NCI-H69 (cell line): ENCODE measurements at regions not wholly inside any gene's neighbourhood (a gene's known extent, or its start where the extent isn't known, plus 50 kb on each side); places are given as distances from the start of the nearest gene placed in this dataset.
A peak's percentile ranks its signal among the peaks of the same experiment; 100 is the strongest.

Experiments used
- DNase-seq: peaks from one replicate; lab custom pipeline; 2025; lab: John Stamatoyannopoulos, UW

DNA sequence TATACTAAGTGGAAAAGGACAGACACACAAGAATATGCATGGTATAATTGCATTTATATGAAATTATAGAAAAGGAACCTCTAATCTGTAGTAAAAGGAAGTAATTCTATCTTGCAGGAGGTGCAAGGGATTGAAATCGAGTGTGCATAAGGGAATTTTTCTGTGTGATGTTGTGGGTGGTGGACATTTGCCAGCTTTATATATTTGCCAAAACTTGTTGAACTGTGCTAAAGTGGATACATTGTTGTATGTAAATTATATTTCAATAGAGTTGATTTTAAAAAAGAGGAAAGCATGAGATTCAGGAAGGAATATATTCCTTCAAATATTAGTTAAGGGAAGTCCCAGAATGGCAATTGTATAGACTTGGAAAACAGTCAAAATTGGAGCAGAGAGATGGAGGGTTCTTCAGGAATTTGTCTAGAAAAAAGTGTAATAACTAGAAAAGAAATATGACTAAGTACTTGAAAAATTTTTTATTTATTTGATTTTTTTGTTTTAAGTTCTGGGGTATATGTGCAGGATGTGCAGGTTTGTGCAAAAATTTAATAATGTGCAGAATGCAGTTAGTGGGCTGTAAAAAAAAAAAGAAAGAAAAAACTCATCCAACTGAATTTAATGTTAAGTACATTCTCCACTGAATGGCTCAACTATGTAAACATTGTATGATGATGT is 96.1 kb downstream of the ARL4A start:
- DNase-seq: no peak

DNA sequence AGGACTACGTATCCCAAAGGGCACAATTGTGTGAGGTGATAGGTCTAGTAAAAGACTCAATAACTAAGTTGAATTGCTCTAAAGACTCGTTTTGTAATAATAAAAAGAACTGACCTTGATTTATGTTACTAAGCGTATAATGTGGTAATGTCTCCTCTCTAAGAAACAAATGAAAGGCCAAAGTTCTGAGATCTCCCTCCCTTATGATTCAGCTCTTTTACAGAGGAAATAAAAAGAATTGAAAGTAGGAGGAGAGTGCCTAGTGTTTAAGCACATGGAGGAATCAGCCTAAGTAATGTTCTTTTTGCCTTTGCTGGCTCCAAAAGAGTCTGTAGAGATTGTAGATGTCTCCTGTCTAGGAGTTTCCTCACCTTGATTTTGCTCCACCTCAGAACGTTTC is 98.0 kb downstream of the ARL4A start:
- no peak for DNase-seq

GRCh38 chr7:12786494-12786893 is 99.1 kb downstream of the ARL4A start:
- no peak for DNase-seq

DNA sequence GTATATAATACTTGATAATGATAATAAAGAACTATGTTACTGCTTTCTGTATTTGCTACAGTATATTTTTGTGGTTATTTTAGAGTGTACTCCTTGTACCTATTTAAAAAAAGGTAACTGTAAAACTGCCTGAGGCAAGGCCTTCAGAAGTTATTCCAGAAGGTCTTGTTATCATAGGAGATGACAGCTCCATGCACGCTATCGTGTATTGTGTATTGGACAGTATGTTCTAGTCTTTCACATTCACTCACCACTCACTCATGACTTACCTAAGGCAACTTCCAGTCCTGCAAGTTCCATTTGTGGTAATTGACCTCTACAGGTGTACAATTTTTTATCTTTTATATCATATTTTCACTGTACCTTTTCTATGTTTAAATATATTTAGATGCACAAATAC is 100.7 kb downstream of the ARL4A start:
- no peak for DNase-seq

DNA sequence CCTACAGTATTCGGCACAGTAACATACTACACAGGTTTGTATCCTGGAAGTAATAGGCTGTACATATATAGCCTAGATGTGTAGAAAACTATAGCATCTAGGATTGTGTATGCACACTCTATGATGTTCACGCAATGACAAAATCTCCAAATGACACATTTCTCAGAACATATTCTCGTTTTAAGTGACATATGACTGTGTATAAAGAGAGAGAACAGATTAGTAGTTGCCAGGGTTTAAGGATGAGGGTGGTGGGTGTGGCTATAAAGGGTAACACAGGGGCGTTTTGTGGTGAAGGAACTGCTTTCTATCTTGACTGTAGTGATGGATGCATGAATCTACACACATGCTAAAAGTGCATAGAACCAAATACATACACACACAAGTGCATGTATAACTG is 101.2 kb downstream of the ARL4A start:
- DNase-seq: no peak

GRCh38 chr7:12794722-12795302 is 107.4 kb downstream of the ARL4A start:
- DNase-seq: no peak

- DNase-seq: peak; percentile 25
Measured at GRCh38 chr7:12796397-12797127, 109.1 kb downstream of the ARL4A start.

GRCh38 chr7:12800486-12800885 is 113.1 kb downstream of the ARL4A start:
- no peak for DNase-seq

- no peak for DNase-seq
Measured at GRCh38 chr7:12801107-12801506, 113.7 kb downstream of the ARL4A start.

- DNase-seq: peak; percentile 64
Measured at GRCh38 chr7:12802070-12802469, 114.6 kb downstream of the ARL4A start.

- no peak for DNase-seq
Measured at GRCh38 chr7:12803542-12803941, 116.1 kb downstream of the ARL4A start.

DNA sequence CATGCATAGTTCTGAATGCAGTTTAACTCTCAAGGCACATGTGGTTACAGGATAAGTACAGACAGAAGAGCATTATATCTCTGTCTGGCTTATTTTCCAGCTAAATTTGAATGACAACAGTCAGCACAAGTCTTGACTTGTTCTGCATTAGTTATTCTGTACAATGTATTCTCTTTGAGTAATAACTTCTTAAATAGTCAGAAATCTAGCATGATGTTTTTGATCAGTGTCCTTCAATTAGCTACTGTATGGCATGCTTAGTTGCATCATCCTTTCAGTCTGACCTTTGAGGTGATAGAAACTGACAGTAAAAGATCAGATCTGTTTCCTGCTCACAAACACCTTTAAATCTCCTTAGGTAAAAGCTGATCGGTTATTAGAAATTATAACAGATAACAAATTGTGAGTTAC is 118.1 kb downstream of the ARL4A start:
- DNase-seq: peak; percentile 12

- no peak for DNase-seq
Measured at GRCh38 chr7:12805957-12806356, 118.5 kb downstream of the ARL4A start.

GRCh38 chr7:12809476-12809875 is 122.0 kb downstream of the ARL4A start:
- DNase-seq: peak; percentile 78

- DNase-seq: no peak
Measured at GRCh38 chr7:12812111-12812510, 124.7 kb downstream of the ARL4A start.

DNA sequence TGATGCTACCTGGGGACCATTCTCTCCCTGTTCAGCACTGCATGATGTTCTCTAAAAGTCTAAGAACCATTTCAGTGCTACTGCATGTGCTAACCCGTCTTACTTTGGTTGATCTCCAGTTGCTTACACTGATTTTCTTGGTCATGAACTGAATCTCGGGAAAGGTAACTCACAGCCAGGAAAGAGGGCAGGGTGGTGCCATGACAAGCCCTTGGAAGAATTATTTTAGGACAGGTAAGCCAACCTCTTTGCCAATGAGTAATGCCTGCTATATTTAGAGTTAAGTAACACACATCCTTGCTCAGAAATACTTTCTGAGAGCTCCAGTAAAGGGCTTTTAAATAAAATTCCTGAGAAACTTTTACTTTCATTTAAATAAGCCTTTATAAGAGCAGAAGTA is 126.7 kb downstream of the ARL4A start:
- DNase-seq: no peak

- DNase-seq: no peak
Measured at GRCh38 chr7:12814828-12815227, 127.4 kb downstream of the ARL4A start.

DNA sequence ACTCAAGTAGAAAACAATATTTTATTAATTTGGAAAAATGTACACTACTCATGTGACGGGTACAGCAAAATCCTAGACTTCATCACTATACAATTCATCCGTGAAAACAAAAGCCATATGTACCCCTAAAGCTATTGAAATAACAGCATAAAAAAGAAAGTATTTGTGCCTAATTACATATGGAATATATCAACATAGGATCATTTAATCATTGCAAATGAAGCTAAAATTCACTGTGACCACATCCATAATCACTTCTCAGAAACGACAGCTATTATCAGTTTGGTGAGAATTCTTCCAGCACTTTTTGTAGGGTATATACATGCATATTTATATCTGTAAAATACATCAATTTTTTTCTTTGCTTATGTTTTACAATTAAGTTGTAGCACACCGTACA is 128.0 kb downstream of the ARL4A start:
- no peak for DNase-seq

DNA sequence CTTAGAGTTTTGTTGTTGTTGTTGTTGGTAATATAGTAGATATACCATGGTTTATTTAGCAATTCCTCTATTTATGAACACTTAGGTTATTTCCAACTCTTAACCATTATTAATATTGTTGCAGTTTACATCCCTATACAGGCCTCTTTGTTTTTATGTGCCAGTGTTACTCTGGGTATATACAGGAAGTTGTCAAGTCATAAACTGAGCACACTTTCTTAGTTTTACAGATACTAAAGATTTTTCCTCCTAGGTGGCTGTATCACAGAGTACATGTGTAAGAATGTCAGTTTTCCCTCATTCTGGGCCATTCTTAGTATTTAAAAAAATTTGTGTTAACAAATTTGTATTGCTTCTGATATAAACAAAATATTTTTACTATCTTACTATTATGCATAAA is 128.4 kb downstream of the ARL4A start:
- DNase-seq: no peak

DNA sequence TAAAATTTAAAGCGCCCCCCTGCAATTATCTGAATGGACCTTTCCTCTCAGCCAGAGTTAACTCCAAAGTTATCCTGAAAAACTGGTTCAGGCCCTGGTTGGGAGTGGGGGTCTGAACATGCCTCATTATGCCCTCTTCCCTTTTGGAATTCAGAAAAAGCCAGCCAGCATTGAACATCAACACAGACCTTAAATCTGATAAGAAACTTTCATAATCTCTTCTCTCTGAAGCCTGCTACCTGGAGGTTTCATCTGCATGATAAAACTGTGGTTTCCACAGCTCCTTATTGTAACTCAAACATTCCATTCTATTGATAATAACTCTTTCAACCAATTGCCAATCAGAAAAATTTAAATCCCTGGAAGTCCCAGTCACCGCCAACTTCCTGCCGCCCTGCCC is 133.3 kb downstream of the ARL4A start:
- no peak for DNase-seq

DNA sequence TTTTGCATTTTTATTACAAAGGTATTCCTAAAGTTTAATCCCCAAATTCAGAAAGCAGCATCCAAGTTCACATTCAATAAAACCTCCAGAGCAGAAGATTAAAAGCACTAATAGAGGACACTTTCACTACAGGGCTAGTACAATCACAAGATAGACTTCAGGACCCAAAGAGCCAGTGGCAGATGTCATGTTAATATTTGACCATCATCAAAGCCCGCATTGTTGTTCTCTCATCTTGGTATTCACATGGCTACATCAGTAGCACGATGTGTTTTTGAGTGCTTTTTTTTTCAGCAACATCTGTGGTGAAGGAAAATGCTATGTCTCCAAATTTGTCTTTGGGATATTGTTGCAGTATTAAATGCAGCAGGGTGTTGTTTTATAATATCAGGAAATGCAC is 134.3 kb downstream of the ARL4A start:
- DNase-seq: no peak

DNA sequence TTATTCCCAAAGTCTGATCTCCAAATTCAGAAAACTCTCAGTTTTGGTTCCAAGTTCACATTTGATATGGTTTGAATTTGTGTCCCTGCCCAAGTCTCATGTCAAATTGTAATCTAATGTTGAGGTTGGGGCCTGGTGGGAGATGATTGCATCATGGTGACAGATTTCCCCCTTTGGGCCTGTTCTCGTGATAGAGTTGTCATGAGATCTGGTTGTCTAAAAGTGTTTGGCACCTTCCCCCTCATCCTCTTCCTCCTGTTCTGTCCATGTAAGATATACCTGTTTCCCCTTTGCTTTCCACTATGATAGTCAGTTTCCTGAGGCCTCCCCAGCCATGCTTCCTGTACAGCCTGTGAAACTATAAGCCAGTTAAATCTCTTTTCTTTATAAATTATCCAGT is 138.6 kb downstream of the ARL4A start:
- DNase-seq: no peak

GRCh38 chr7:12827219-12827821 is 139.9 kb downstream of the ARL4A start:
- DNase-seq: no peak
